HepG2 (cell line): ENCODE measurements at regions not wholly inside any gene's neighbourhood (a gene's known extent, or its start where the extent isn't known, plus 50 kb on each side); places are given as distances from the start of the nearest gene placed in this dataset.

Experiments used
- ATAC-seq: fragments of 200-7000 bp; cut with Tn5 transposase; 3 replicates; pipeline ENCODE4 v1.9.1; 2020; ENCODE audit warnings: mild to moderate bottlenecking, moderate library complexity
- BruUV-seq: library from RNA; stranded (reverse); fragments of 400-500 nt; replicated peaks from 2 replicates; lab custom pipeline; 2021; lab: Mats Ljungman, UMichigan
- CTCF ChIA-PET: fragments of 300-600 bp; formaldehyde crosslinking; extraction: SDS; loops from one replicate; lab custom pipeline; 2021; ENCODE audit warnings: low total read pairs, inconsistent platforms, low intra/inter-chr PET ratio; lab: Yijun Ruan, JAX
- POLR2A ChIA-PET: fragments of 350-600 bp; sonication (Branson Sonifier 250); formaldehyde crosslinking; loops from one replicate; lab custom pipeline; 2020; ENCODE audit warnings: antibody characterized with exemption, inconsistent platforms; lab: Yijun Ruan, JAX
- DNase-seq: peaks from one replicate; pipeline ENCODE4 v3.0.0-alpha.2; 2015; ENCODE audit warnings: low spot score
- FAIRE-seq: peaks from 3 replicates; lab custom pipeline; 2011; peaks lifted over from hg19 to GRCh38; lab: Jason Lieb, UNC
- H2AFZ ChIP-seq: one replicate; pipeline ENCODE4 v1.6.1; 2011; ENCODE audit warnings: low read length, inconsistent platforms
- H3K27ac ChIP-seq: fragments of 300-600 bp; 3 replicates; pipeline ENCODE4 v1.8.0; 2011; ENCODE audit warnings: mixed run types, mild to moderate bottlenecking, mixed read lengths, low read length, inconsistent platforms; ENCODE audit not compliant: insufficient read depth; ENCODE audit errors: extremely low read length
- H3K27me3 ChIP-seq, 2 experiments: fragments of 200-600 bp in 1 of 2; 2 replicates in 1 of 2; 3 replicates in 1 of 2; pipeline versions ENCODE4 v1.6.0 to v1.8.0; 2011; ENCODE audit warnings: low read length in 2 of 2, mild to moderate bottlenecking in 2 of 2, moderate library complexity in 2 of 2, inconsistent platforms in 1 of 2; ENCODE audit not compliant: insufficient read depth in 2 of 2, control insufficient read depth in 1 of 2
- H3K36me3 ChIP-seq, 2 experiments: fragments of 200-600 bp in 1 of 2; replicated peaks in 1 of 2; 2 replicates in 1 of 2; 3 replicates in 1 of 2; pipeline versions ENCODE4 v1.5.1 to v1.8.0; 2011; ENCODE audit warnings: low read length in 2 of 2, inconsistent platforms in 1 of 2; ENCODE audit not compliant: insufficient read depth in 2 of 2, control insufficient read depth in 1 of 2
- H3K4me1 ChIP-seq: 2 replicates; pipeline ENCODE4 v1.5.1; 2012; ENCODE audit warnings: low read length, inconsistent platforms; ENCODE audit not compliant: insufficient read depth
- H3K4me2 ChIP-seq: 2 replicates; pipeline ENCODE4 v1.6.0; 2011; ENCODE audit warnings: low read depth, low read length, inconsistent platforms
- H3K4me3 ChIP-seq, 3 experiments: fragments of 200-600 bp in 1 of 3; sonication (generic), shearing (Covaris generic) in 1 of 3; replicated peaks in 1 of 3; 2 replicates each; pipeline ENCODE4 v1.5.1; 2011 to 2016; ENCODE audit warnings: low read length in 3 of 3, inconsistent platforms in 2 of 3, low read depth in 2 of 3, mild to moderate bottlenecking in 2 of 3, control low read depth in 1 of 3, mixed read lengths in 1 of 3; ENCODE audit not compliant: insufficient read depth in 1 of 3
- H3K79me2 ChIP-seq: one replicate; pipeline ENCODE4 v1.6.1; 2011; ENCODE audit warnings: low read length, inconsistent platforms; ENCODE audit not compliant: insufficient read depth
- H3K9ac ChIP-seq: 2 replicates; pipeline ENCODE4 v1.6.0; 2011; ENCODE audit warnings: mild to moderate bottlenecking, low read depth, low read length, inconsistent platforms; ENCODE audit not compliant: insufficient read depth
- H3K9me3 ChIP-seq: 2 replicates; pipeline ENCODE4 v1.5.1; 2012; ENCODE audit warnings: mild to moderate bottlenecking, low read length
- H4K20me1 ChIP-seq: 2 replicates; pipeline ENCODE4 v1.6.0; 2011; ENCODE audit warnings: inconsistent platforms, mild to moderate bottlenecking, low read length, moderate library complexity; ENCODE audit not compliant: insufficient read depth
- DNMT1 ChIP-seq: sonication (generic); formaldehyde crosslinking; IDR thresholded peaks from 2 replicates; pipeline ENCODE4 v1.5.1; 2020; ENCODE audit warnings: mild to moderate bottlenecking, missing genetic modification reagents
- HDAC2 ChIP-seq: sonication (generic); formaldehyde crosslinking; IDR thresholded peaks from 2 replicates; pipeline ENCODE4 v1.4.0; 2020; ENCODE audit warnings: missing genetic modification reagents
- NFIC ChIP-seq: IDR thresholded peaks from 2 replicates; pipeline ENCODE4 v1.6.1; 2012; ENCODE audit warnings: mild to moderate bottlenecking, low read length, inconsistent platforms
- PAXIP1 ChIP-seq: sonication (generic); formaldehyde crosslinking; conservative IDR thresholded peaks from 2 replicates; pipeline ENCODE4 v1.4.0; 2020; ENCODE audit warnings: mild to moderate bottlenecking, missing genetic modification reagents, moderate library complexity
- RFX1 ChIP-seq: fragments of 450-650 bp; IDR thresholded peaks from 2 replicates; pipeline ENCODE4 v1.6.1; 2017
- SAP130 ChIP-seq: IDR thresholded peaks from 2 replicates; pipeline ENCODE4 v1.6.1; 2016; ENCODE audit warnings: low read depth
- SMARCC2 ChIP-seq: fragments of 450-650 bp; IDR thresholded peaks from 2 replicates; pipeline ENCODE4 v1.6.1; 2017; ENCODE audit warnings: antibody characterized with exemption, mild to moderate bottlenecking
- TCF7 ChIP-seq: sonication (generic); IDR thresholded peaks from 2 replicates; pipeline ENCODE4 v1.6.1; 2016; ENCODE audit warnings: antibody characterized with exemption, low read depth
- ZBTB38 ChIP-seq: sonication (generic); formaldehyde crosslinking; IDR thresholded peaks from 2 replicates; pipeline ENCODE4 v1.5.1; 2020; ENCODE audit warnings: mild to moderate bottlenecking, missing genetic modification reagents
- ZNF251 ChIP-seq: sonication (generic); formaldehyde crosslinking; IDR thresholded peaks from 2 replicates; pipeline ENCODE4 v1.9.0; 2021; ENCODE audit warnings: mild to moderate bottlenecking, missing genetic modification reagents
- ZNF724P ChIP-seq: sonication (generic); formaldehyde crosslinking; IDR thresholded peaks from 2 replicates; pipeline ENCODE4 v1.8.0; 2022; ENCODE audit warnings: missing genetic modification reagents, borderline replicate concordance
- WGBS: methylation state at CpG from one replicate; pipeline ENCODE4 v1.1.6; 2017; ENCODE audit warnings: low lambda C conversion rate; 5-methylcytosine and 5-hydroxymethylcytosine counted together
- in situ Hi-C: cut with HindIII; loops from 2 replicates; pipeline ENCODE4 v1.10.0; 2017; ENCODE audit warnings: low pct_unique_long_range_greater_than_20kb; ENCODE audit not compliant: extremely low pct_ligation_motif_present
- intact Hi-C: fragments of 100-400 bp; cut with micrococcal nuclease; formaldehyde crosslinking; loops from one replicate; pipeline ENCODE4 v1.10.0; 2022; ENCODE audit not compliant: unreplicated experiment

- CTCF ChIA-PET: no interaction called here
Observed at GRCh38 chr3:56890448-56891091, 88.8 kb upstream of the ARHGEF3 start.

More at GRCh38 chr3:56890448-56891091, 88.8 kb upstream of the ARHGEF3 start:
- 85% methylated on average over 8 of the region's 8 CpGs for WGBS
- no peaks in the 10 kb centered on the region for H3K27me3 ChIP-seq
- H3K4me2 ChIP-seq: no peak overlapping the region
- in situ Hi-C loops: no loop called here
- POLR2A ChIA-PET: no interaction called here
- intact Hi-C loops: no loop called here
- H3K4me1 ChIP-seq: peaks cover 9% of the 10 kb centered on the region
- no peak overlapping the region for H3K4me3 ChIP-seq
- no peak overlapping the region for H2AFZ ChIP-seq
- H3K79me2 ChIP-seq: no peaks in the 10 kb centered on the region
- no peak overlapping the region for H3K27ac ChIP-seq
- TF ChIP-seq SMARCC2 (no peak), PAXIP1 (CRISPR knock-in tag) (no peak), RFX1 (no peak), ZNF724P (no peak), TCF7 (no peak), HDAC2 (CRISPR knock-in tag) (no peak), ZBTB38 (CRISPR knock-in tag) (no peak), NFIC (no peak), ZNF251 (CRISPR knock-in tag) (no peak), SAP130 (CRISPR knock-in tag) (no peak), DNMT1 (no peak)
- no peak overlapping the region for H3K9ac ChIP-seq
- no TSS peak for BruUV-seq
- no peak for DNase-seq
- H4K20me1 ChIP-seq: no peaks in the 10 kb centered on the region
- H3K36me3 ChIP-seq: no peaks in the 10 kb centered on the region
- no peak for FAIRE-seq
- no peak for ATAC-seq
- H3K9me3 ChIP-seq: no peaks in the 10 kb centered on the region
